CD14-positive monocyte (primary cell): ENCODE measurements at regions not wholly inside any gene's neighbourhood (a gene's known extent, or its start where the extent isn't known, plus 50 kb on each side); places are given as distances from the start of the nearest gene placed in this dataset.

Experiments used
- DNase-seq, 3 donors: peaks; one replicate each; pipeline ENCODE4 v3.0.0-alpha.2; 2011 to 2022
- H2AFZ ChIP-seq: 2 replicates; pipeline ENCODE4 v1.6.0; 2012; ENCODE audit warnings: mild to moderate bottlenecking, low read depth, low read length, inconsistent platforms; ENCODE audit not compliant: insufficient read depth, poor library complexity, severe bottlenecking
- H3K27ac ChIP-seq, 2 donors: 1 replicate in 1 of 2; 2 replicates in 1 of 2; pipeline ENCODE4 v1.5.1; 2012 to 2013; ENCODE audit warnings: low read length in 2 of 2, control low read depth in 1 of 2, inconsistent platforms in 1 of 2, low read depth in 1 of 2, mild to moderate bottlenecking in 1 of 2
- H3K27me3 ChIP-seq, 2 donors: one replicate each; pipeline versions ENCODE4 v1.6.0 to v1.6.1; 2011 to 2013; ENCODE audit warnings: low read length in 2 of 2; ENCODE audit not compliant: control insufficient read depth in 2 of 2, insufficient read depth in 2 of 2
- H3K36me3 ChIP-seq, 2 donors: replicated peaks in 1 of 2; 1 replicate in 1 of 2; 2 replicates in 1 of 2; pipeline versions ENCODE4 v1.5.1 to v1.6.1; 2012 to 2013; ENCODE audit warnings: low read length in 2 of 2, control low read depth in 1 of 2, inconsistent platforms in 1 of 2, mild to moderate bottlenecking in 1 of 2; ENCODE audit not compliant: insufficient read depth in 2 of 2, control insufficient read depth in 1 of 2
- H3K4me1 ChIP-seq, 2 donors: 1 replicate in 1 of 2; 2 replicates in 1 of 2; pipeline versions ENCODE4 v1.5.1 to v1.6.1; 2012 to 2013; ENCODE audit warnings: low read length in 2 of 2, control low read depth in 1 of 2, inconsistent platforms in 1 of 2, mild to moderate bottlenecking in 1 of 2, moderate library complexity in 1 of 2; ENCODE audit not compliant: insufficient read depth in 2 of 2, control insufficient read depth in 1 of 2
- H3K4me2 ChIP-seq: replicated peaks from 2 replicates; pipeline ENCODE3; 2012; ENCODE audit warnings: low read length, moderate library complexity, mild to moderate bottlenecking; ENCODE audit not compliant: poor library complexity, severe bottlenecking; ENCODE audit errors: extremely low read depth
- H3K4me3 ChIP-seq, 3 experiments: fragments of 200-600 bp in 1 of 3; sonication (generic) in 1 of 3; replicated peaks in 1 of 3; 1 replicate in 2 of 3; 2 replicates in 1 of 3; pipeline ENCODE4 v1.5.1; 2011 to 2013; ENCODE audit warnings: low read length in 3 of 3, mild to moderate bottlenecking in 3 of 3, control low read depth in 2 of 3, low read depth in 2 of 3, inconsistent platforms in 1 of 3, moderate library complexity in 1 of 3
- H3K79me2 ChIP-seq: 2 replicates; pipeline ENCODE4 v1.6.0; 2012; ENCODE audit warnings: mild to moderate bottlenecking, control low read depth, inconsistent platforms, low read length, moderate library complexity; ENCODE audit not compliant: insufficient read depth
- H3K9ac ChIP-seq: 2 replicates; pipeline ENCODE4 v1.6.0; 2017; ENCODE audit warnings: low read length, mild to moderate bottlenecking; ENCODE audit not compliant: insufficient read depth, poor library complexity, severe bottlenecking
- H3K9me3 ChIP-seq, 2 donors: replicated peaks in 1 of 2; 1 replicate in 1 of 2; 2 replicates in 1 of 2; pipeline versions ENCODE4 v1.5.1 to v1.6.1; 2012 to 2013; ENCODE audit warnings: low read length in 2 of 2, control low read depth in 1 of 2; ENCODE audit not compliant: control insufficient read depth in 1 of 2, insufficient read depth in 1 of 2
- H4K20me1 ChIP-seq: 2 replicates; pipeline ENCODE4 v1.6.0; 2012; ENCODE audit warnings: mild to moderate bottlenecking, low read length, control low read depth, moderate library complexity; ENCODE audit not compliant: insufficient read depth
- H3K27ac Mint-ChIP-seq, 7 donors: one replicate each; pipeline ENCODE4 v1.8.0; 2020; ENCODE audit warnings: mild to moderate bottlenecking in 7 of 7, mixed read lengths in 7 of 7, moderate library complexity in 6 of 7, inconsistent platforms in 2 of 7
- H3K27me3 Mint-ChIP-seq, 3 donors: one replicate each; pipeline ENCODE4 v1.8.0; 2021 to 2022; ENCODE audit warnings: low read depth in 3 of 3, mild to moderate bottlenecking in 3 of 3, mixed read lengths in 3 of 3, moderate library complexity in 3 of 3, inconsistent platforms in 1 of 3
- H3K36me3 Mint-ChIP-seq, 2 donors: one replicate each; pipeline ENCODE4 v1.8.0; 2020; ENCODE audit warnings: mixed read lengths in 2 of 2, inconsistent platforms in 1 of 2, mild to moderate bottlenecking in 1 of 2
- H3K4me1 Mint-ChIP-seq: one replicate; pipeline ENCODE4 v1.8.0; 2020; ENCODE audit warnings: mild to moderate bottlenecking, mixed read lengths
- H3K4me3 Mint-ChIP-seq, 2 donors: one replicate each; pipeline ENCODE4 v1.8.0; 2020; ENCODE audit warnings: mild to moderate bottlenecking in 2 of 2, mixed read lengths in 2 of 2, moderate library complexity in 1 of 2
- H3K9me3 Mint-ChIP-seq, 7 donors: one replicate each; pipeline ENCODE4 v1.8.0; 2020 to 2022; ENCODE audit warnings: mixed read lengths in 7 of 7, mild to moderate bottlenecking in 6 of 7, moderate library complexity in 6 of 7, inconsistent platforms in 2 of 7
- WGBS: methylation state at CpG from one replicate; pipeline ENCODE4 v1.1.5; 2013; ENCODE audit warnings: missing lambda C conversion rate; ENCODE audit not compliant: insufficient coverage; 5-methylcytosine and 5-hydroxymethylcytosine counted together
- intact Hi-C, 2 donors: fragments of 100-400 bp; cut with micrococcal nuclease; formaldehyde crosslinking; loops; one replicate each; pipeline versions ENCODE4 v1.15.0 to v1.15.1; 2023
- TF ChIP-seq, protein P1 (sequence below): fragments of 200-600 bp; IDR thresholded peaks from one replicate; pipeline ENCODE4 v1.8.0; 2022; ENCODE audit warnings: antibody characterized with exemption, mild to moderate bottlenecking

DNA sequence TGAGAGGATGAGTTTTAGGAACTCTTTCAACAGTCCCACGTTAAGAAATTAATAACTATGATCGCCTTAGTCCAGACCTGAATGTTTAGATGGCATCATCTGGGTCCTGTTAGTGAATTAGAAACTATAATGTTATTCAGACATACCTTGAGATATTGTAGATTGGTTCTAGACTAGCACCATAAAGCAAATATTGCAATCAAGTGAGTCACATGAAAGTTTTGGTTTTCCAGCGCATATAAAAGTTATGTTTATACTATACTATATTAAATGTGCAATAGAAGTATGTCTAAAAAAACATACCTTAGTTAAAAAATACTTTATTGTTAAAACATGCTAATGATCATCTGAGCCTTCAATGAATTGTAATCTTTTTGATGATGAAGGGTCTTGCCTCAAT is 106.6 kb upstream of the ATP2B1 start:
- TF ChIP-seq, protein P1, sequence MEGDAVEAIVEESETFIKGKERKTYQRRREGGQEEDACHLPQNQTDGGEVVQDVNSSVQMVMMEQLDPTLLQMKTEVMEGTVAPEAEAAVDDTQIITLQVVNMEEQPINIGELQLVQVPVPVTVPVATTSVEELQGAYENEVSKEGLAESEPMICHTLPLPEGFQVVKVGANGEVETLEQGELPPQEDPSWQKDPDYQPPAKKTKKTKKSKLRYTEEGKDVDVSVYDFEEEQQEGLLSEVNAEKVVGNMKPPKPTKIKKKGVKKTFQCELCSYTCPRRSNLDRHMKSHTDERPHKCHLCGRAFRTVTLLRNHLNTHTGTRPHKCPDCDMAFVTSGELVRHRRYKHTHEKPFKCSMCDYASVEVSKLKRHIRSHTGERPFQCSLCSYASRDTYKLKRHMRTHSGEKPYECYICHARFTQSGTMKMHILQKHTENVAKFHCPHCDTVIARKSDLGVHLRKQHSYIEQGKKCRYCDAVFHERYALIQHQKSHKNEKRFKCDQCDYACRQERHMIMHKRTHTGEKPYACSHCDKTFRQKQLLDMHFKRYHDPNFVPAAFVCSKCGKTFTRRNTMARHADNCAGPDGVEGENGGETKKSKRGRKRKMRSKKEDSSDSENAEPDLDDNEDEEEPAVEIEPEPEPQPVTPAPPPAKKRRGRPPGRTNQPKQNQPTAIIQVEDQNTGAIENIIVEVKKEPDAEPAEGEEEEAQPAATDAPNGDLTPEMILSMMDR = no peak
- H3K4me2 ChIP-seq = no peak overlapping the region
- no peak overlapping the region for H3K9ac ChIP-seq
- no peaks in the 10 kb centered on the region for H3K27me3 Mint-ChIP-seq
- peaks cover 0 to 3% (median 0%) of the 10 kb centered on the region in 7 donors for H3K9me3 Mint-ChIP-seq
- H3K9me3 ChIP-seq = no peaks in the 10 kb centered on the region
- WGBS = no CpG with 5 or more reads among the region's 3 CpGs
- peaks cover 3% of the 10 kb centered on the region for H3K4me1 Mint-ChIP-seq
- no peak overlapping the region for H3K4me3 Mint-ChIP-seq
- H3K36me3 Mint-ChIP-seq = no peaks in the 10 kb centered on the region
- H3K36me3 ChIP-seq = no peaks in the 10 kb centered on the region
- intact Hi-C loops = no loop called here
- H3K4me3 ChIP-seq = no peak overlapping the region
- no peaks in the 10 kb centered on the region for H3K4me1 ChIP-seq
- H2AFZ ChIP-seq = no peak overlapping the region
- H4K20me1 ChIP-seq = no peaks in the 10 kb centered on the region
- H3K27ac ChIP-seq = no peak overlapping the region
- no peaks in the 10 kb centered on the region for H3K27me3 ChIP-seq
- no peak for DNase-seq
- no peak overlapping the region for H3K27ac Mint-ChIP-seq
- no peaks in the 10 kb centered on the region for H3K79me2 ChIP-seq

DNA sequence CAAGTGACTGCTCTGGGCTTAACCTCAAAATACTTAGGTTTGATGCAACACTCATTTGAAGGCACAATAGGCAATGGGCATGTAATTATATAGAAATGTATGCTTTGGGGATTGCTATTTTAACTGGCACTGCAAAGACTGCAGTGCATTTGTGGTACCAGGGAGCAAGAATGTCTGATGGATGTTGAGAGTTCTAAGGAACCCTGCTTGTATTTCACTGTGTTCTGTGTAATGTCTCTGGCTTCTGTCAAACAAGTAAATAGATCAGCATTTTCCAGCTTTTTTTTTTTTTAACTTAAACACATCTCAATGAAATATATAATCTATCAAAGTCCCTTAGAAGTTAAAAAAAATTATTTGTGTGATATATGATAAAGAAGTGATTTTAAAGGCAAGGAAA is 94.8 kb upstream of the ATP2B1 start:
- H3K27me3 ChIP-seq = no peaks in the 10 kb centered on the region
- no peak for DNase-seq
- Mint-ChIP-seq H3K27me3 (peaks cover 0 to 1% (median 0%) of the 10 kb centered on the region in 3 donors), H3K9me3 (peaks cover 0 to 1% (median 0%) of the 10 kb centered on the region in 7 donors), H3K4me3 (no peak overlapping the region), H3K27ac (no peak overlapping the region), H3K36me3 (no peaks in the 10 kb centered on the region), H3K4me1 (peaks cover 16% of the 10 kb centered on the region)
- H3K27ac ChIP-seq = no peak overlapping the region
- intact Hi-C loops = no loop called here
- peaks cover 4 to 9% of the 10 kb centered on the region in 2 donors for H3K4me1 ChIP-seq
- TF ChIP-seq, protein P1 = no peak
- no peaks in the 10 kb centered on the region for H3K36me3 ChIP-seq
- H4K20me1 ChIP-seq = no peaks in the 10 kb centered on the region
- H3K4me3 ChIP-seq = no peak overlapping the region
- H3K9me3 ChIP-seq = no peaks in the 10 kb centered on the region
- no peaks in the 10 kb centered on the region for H3K79me2 ChIP-seq
- no peak overlapping the region for H3K4me2 ChIP-seq
- H2AFZ ChIP-seq = no peak overlapping the region
- H3K9ac ChIP-seq = no peak overlapping the region
